ENCODE measurements at regions not wholly inside any gene's neighbourhood (a gene's known extent, or its start where the extent isn't known, plus 50 kb on each side); places are given as distances from the start of the nearest gene placed in this dataset.

- H3K9me3 Mint-ChIP-seq: peaks cover 3% of the 10 kb centered on the region
- no peak for ATAC-seq
- intact Hi-C loops (cut with micrococcal nuclease): no loop called here
Observed at GRCh38 chr13:104098421-104098820, 1032.2 kb upstream of the SLC10A2 start.

DNA sequence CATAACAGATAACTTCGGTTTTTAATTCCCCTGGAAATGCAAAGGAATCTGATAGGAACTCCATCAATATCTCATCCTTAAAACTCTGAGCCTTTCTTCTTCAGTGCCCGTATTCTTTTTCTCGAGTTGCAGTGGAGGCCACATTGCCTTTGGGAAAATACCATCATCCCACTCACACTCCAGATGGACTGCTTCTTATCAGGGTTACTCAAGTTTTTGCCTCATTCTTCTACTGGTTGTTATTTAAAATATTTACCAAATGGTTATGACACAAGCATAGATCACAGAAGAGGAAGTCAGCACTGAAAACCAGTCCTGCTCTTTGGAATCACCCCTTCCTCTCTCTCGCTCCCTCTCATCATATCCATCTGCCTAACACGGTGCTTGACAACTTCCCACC is 1020.5 kb upstream of the SLC10A2 start:
- no peaks in the 10 kb centered on the region for H3K27me3 Mint-ChIP-seq
- H3K9me3 Mint-ChIP-seq: peaks cover 6% of the 10 kb centered on the region
- H3K36me3 Mint-ChIP-seq (ENCODE audit: low read depth): no peaks in the 10 kb centered on the region
- intact Hi-C loops (cut with micrococcal nuclease): no loop called here
- ChIA-PET CTCF (no interaction called here), POLR2A (no interaction called here)
- DNase-seq (no peak), ATAC-seq (no peak)
- TF ChIP-seq CTCF (IDR thresholded peaks at IDR 0.05): no peak
- no peaks in the 10 kb centered on the region for H3K4me1 Mint-ChIP-seq (ENCODE audit: low read depth)
- H3K4me3 Mint-ChIP-seq: no peak overlapping the region
- H3K27ac Mint-ChIP-seq: no peak overlapping the region

More at GRCh38 chr13:104098421-104098820, 1032.2 kb upstream of the SLC10A2 start:
- H3K27me3 Mint-ChIP-seq: no peaks in the 10 kb centered on the region
- no peaks in the 10 kb centered on the region for H3K4me1 Mint-ChIP-seq (ENCODE audit: low read depth)
- TF ChIP-seq CTCF (IDR thresholded peaks at IDR 0.05): no peak
- no peak overlapping the region for H3K4me3 Mint-ChIP-seq
- no peaks in the 10 kb centered on the region for H3K36me3 Mint-ChIP-seq (ENCODE audit: low read depth)
- no peak overlapping the region for H3K27ac Mint-ChIP-seq
- CTCF ChIA-PET: no interaction called here
- POLR2A ChIA-PET: no interaction called here
- no peak for DNase-seq

DNA sequence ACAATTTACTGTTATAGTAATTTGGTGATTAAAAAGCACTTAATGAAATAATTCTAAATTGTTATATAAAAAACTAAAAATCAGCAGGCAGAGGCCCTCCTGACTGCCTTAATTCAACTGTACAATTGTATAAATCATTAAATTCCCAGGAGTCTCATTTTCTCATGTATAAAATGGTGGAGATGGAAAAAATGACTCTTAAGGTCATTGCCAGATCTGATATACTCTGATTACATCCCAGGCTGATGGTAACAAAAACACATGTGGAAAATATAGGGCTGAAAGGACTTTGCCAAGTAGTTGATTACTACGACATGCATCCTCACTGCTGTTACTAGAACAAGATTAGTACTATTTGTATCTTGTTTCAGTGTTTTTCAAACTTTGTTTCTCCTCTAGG is 1020.0 kb upstream of the SLC10A2 start:
- H3K4me3 Mint-ChIP-seq: no peak overlapping the region
- DNase-seq (no peak), ATAC-seq (no peak)
- CTCF ChIA-PET: no interaction called here
- intact Hi-C loops (cut with micrococcal nuclease): no loop called here
- H3K27ac Mint-ChIP-seq: no peak overlapping the region
- no peaks in the 10 kb centered on the region for H3K27me3 Mint-ChIP-seq
- TF ChIP-seq CTCF (IDR thresholded peaks at IDR 0.05): no peak
- POLR2A ChIA-PET: no interaction called here
- H3K9me3 Mint-ChIP-seq: peaks cover 6% of the 10 kb centered on the region
- H3K4me1 Mint-ChIP-seq (ENCODE audit: low read depth): no peaks in the 10 kb centered on the region
- H3K36me3 Mint-ChIP-seq (ENCODE audit: low read depth): no peaks in the 10 kb centered on the region

GRCh38 chr13:104085611-104086010 is 1019.4 kb upstream of the SLC10A2 start:
- ATAC-seq: no peak
- CTCF ChIA-PET: no interaction called here
- Mint-ChIP-seq H3K36me3 (ENCODE audit: low read depth) (no peaks in the 10 kb centered on the region), H3K4me1 (ENCODE audit: low read depth) (no peaks in the 10 kb centered on the region), H3K27ac (no peak overlapping the region), H3K4me3 (no peak overlapping the region), H3K9me3 (peaks cover 6% of the 10 kb centered on the region), H3K27me3 (no peaks in the 10 kb centered on the region)
- no peak for DNase-seq
- intact Hi-C loops (cut with micrococcal nuclease): no loop called here
- POLR2A ChIA-PET: no interaction called here
- no peak for TF ChIP-seq CTCF (IDR thresholded peaks at IDR 0.05)

GRCh38 chr13:104074326-104074725 is 1008.1 kb upstream of the SLC10A2 start:
- H3K4me3 Mint-ChIP-seq: no peak overlapping the region
- TF ChIP-seq CTCF (IDR thresholded peaks at IDR 0.05): no peak
- intact Hi-C loops (cut with micrococcal nuclease): no loop called here
- no peaks in the 10 kb centered on the region for H3K4me1 Mint-ChIP-seq (ENCODE audit: low read depth)
- H3K27me3 Mint-ChIP-seq: no peaks in the 10 kb centered on the region
- ATAC-seq: no peak
- H3K36me3 Mint-ChIP-seq (ENCODE audit: low read depth): no peaks in the 10 kb centered on the region
- no peak overlapping the region for H3K27ac Mint-ChIP-seq
- DNase-seq: no peak
- H3K9me3 Mint-ChIP-seq: peaks cover 1% of the 10 kb centered on the region
- ChIA-PET POLR2A (no interaction called here), CTCF (no interaction called here)

Data from activated CD8-positive, alpha-beta T cell treated with anti-CD3 and anti-CD28 coated beads for 36 hours (primary cell).